ENCODE measurements at regions not wholly inside any gene's neighbourhood (a gene's known extent, or its start where the extent isn't known, plus 50 kb on each side); places are given as distances from the start of the nearest gene placed in this dataset.

DNA sequence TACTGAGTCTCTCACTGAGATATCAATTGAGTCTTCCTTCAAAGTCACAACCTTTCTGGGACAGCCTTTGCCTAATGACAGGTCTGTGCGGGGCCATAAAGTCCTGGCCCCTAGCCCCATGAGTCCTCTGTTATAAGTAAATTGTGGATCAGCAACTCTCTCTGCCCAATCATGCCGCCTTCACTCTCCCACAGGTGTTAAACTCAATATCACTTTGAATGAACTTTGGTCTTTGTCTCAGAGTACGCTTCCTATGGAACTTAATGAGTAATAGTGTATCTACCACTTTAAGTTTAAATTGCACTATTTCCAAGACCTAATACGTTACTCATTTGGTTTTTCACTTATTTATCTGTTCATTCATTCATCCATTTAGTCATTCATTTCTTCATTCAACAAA lies 826.4 kb downstream of the TUSC7 start:
- no peak overlapping the region for H3K4me3 ChIP-seq (ENCODE audit: low read depth, low read length)
- DNase-seq (ENCODE audit: low read depth), result no peak
- no peak for TF ChIP-seq MYC (IDR thresholded peaks at IDR 0.05; ENCODE audit: low read depth, low read length)
- no peak for TF ChIP-seq POLR2A (IDR thresholded peaks at IDR 0.05; ENCODE audit: extremely low read depth, insufficient read length)
- TF ChIP-seq MAX (IDR thresholded peaks at IDR 0.05; ENCODE audit: low read depth, low read length), result no peak
- TF ChIP-seq, protein P1, sequence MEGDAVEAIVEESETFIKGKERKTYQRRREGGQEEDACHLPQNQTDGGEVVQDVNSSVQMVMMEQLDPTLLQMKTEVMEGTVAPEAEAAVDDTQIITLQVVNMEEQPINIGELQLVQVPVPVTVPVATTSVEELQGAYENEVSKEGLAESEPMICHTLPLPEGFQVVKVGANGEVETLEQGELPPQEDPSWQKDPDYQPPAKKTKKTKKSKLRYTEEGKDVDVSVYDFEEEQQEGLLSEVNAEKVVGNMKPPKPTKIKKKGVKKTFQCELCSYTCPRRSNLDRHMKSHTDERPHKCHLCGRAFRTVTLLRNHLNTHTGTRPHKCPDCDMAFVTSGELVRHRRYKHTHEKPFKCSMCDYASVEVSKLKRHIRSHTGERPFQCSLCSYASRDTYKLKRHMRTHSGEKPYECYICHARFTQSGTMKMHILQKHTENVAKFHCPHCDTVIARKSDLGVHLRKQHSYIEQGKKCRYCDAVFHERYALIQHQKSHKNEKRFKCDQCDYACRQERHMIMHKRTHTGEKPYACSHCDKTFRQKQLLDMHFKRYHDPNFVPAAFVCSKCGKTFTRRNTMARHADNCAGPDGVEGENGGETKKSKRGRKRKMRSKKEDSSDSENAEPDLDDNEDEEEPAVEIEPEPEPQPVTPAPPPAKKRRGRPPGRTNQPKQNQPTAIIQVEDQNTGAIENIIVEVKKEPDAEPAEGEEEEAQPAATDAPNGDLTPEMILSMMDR (IDR thresholded peaks at IDR 0.05; ENCODE audit: low read depth, low read length), result no peak

DNA sequence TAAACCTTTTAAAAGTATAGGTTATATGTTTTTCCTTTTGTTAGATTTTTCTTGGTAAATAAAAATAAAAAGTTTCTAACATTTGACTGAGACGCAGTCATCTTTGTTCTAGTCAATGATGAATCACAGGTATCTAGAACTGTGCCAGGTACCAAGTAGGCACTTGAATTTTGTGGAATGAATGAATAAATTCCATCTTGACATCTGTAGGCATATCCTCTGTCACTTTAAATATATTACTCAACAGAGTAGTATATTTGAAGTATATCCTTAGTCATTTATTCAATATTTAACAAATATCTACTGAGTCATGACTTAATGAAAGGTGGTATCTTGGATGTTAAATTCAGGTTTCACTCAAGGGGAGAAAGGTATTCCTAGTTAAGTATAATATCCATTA lies 828.4 kb downstream of the TUSC7 start:
- no peak overlapping the region for H3K4me3 ChIP-seq (ENCODE audit: low read depth, low read length)
- TF ChIP-seq, protein P1 (IDR thresholded peaks at IDR 0.05; ENCODE audit: low read depth, low read length), result no peak
- TF ChIP-seq MYC (IDR thresholded peaks at IDR 0.05; ENCODE audit: low read depth, low read length) (no peak), MAX (IDR thresholded peaks at IDR 0.05; ENCODE audit: low read depth, low read length) (no peak), POLR2A (IDR thresholded peaks at IDR 0.05; ENCODE audit: extremely low read depth, insufficient read length) (no peak)
- DNase-seq (ENCODE audit: low read depth), result no peak

GRCh38 chr3:117539729-117540128 lies 830.1 kb downstream of the TUSC7 start:
- DNase-seq (ENCODE audit: low read depth), result no peak
- TF ChIP-seq MAX (IDR thresholded peaks at IDR 0.05; ENCODE audit: low read depth, low read length) (no peak), MYC (IDR thresholded peaks at IDR 0.05; ENCODE audit: low read depth, low read length) (no peak), POLR2A (IDR thresholded peaks at IDR 0.05; ENCODE audit: extremely low read depth, insufficient read length) (no peak)
- TF ChIP-seq, protein P1 (IDR thresholded peaks at IDR 0.05; ENCODE audit: low read depth, low read length), result no peak
- H3K4me3 ChIP-seq (ENCODE audit: low read depth, low read length), result no peak overlapping the region

DNA sequence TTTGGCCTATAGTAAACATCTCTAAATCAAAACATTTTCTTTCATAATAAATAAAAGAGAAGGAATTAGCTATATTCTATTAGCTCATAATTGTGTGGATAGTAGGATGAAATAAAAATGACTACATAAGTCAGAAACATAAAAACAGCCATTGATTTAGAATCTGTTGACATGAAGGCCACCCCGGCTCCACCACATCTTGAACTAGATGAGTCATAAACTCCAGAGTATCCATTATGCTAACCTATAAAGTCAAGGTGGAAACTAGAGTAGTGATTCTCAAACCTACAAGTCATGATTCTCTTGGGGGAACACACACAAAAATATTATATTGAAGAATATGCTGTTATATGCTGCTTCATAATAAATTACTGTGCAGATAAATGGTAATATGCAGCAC lies 831.0 kb downstream of the TUSC7 start:
- no peak for TF ChIP-seq POLR2A (IDR thresholded peaks at IDR 0.05; ENCODE audit: extremely low read depth, insufficient read length)
- no peak for TF ChIP-seq MAX (IDR thresholded peaks at IDR 0.05; ENCODE audit: low read depth, low read length)
- TF ChIP-seq, protein P1 (IDR thresholded peaks at IDR 0.05; ENCODE audit: low read depth, low read length), result no peak
- TF ChIP-seq MYC (IDR thresholded peaks at IDR 0.05; ENCODE audit: low read depth, low read length), result no peak
- DNase-seq (ENCODE audit: low read depth), result no peak

DNA sequence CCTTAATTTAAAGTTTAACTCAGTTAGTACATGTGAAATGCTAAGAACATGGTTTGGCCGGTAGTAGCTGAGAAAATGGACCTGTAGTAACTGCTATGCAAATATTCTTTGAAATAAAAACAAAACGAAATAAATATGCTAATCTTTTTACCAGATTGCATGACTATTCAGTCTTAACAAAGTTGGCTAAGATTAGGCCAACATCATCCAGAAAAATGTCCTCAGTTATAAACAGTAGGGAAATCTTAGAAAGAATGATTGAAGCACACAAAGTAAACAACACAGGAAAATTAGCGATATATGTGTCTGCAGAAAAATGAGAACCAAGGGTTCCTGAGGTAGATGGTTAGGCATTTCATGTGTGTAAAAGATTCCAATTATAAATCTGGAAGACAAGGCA lies 832.1 kb downstream of the TUSC7 start:
- DNase-seq (ENCODE audit: low read depth), result no peak
- H3K4me3 ChIP-seq (ENCODE audit: low read depth, low read length), result no peak overlapping the region
- no peak for TF ChIP-seq MAX (IDR thresholded peaks at IDR 0.05; ENCODE audit: low read depth, low read length)
- no peak for TF ChIP-seq POLR2A (IDR thresholded peaks at IDR 0.05; ENCODE audit: extremely low read depth, insufficient read length)
- TF ChIP-seq, protein P1 (IDR thresholded peaks at IDR 0.05; ENCODE audit: low read depth, low read length), result no peak
- no peak for TF ChIP-seq MYC (IDR thresholded peaks at IDR 0.05; ENCODE audit: low read depth, low read length)

More for the DNA sequence above, 831.0 kb downstream of the TUSC7 start:
- H3K4me3 ChIP-seq (ENCODE audit: low read depth, low read length), result no peak overlapping the region

DNA sequence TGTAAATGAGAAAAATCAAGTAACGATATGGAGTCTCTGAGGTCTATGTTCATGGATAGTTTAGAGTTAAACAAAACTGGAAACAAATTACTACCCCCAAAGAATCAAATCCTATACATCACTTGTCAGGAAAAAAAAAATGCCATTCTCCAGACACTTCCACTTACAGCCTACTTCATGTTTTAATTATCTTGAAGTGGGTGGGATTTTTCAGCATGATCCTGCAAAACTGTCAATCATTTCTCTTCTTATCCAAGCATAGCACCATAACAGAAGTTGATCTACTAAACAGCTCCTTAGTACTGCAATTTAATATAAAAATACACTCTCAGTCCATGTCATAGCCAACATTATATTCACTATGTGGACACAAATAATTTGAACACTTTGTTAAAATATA lies 833.9 kb downstream of the TUSC7 start:
- no peak for TF ChIP-seq MAX (IDR thresholded peaks at IDR 0.05; ENCODE audit: low read depth, low read length)
- no peak for DNase-seq (ENCODE audit: low read depth)
- no peak overlapping the region for H3K4me3 ChIP-seq (ENCODE audit: low read depth, low read length)
